Activated CD4-positive, alpha-beta T cell treated with anti-CD3 and anti-CD28 coated beads for 48 hours (primary cell): ENCODE measurements at regions not wholly inside any gene's neighbourhood (a gene's known extent, or its start where the extent isn't known, plus 50 kb on each side); places are given as distances from the start of the nearest gene placed in this dataset.
"Not testable (repeated sequence)": the region's sequence is repeated elsewhere in the genome, so short reads cannot be mapped to it uniquely, and the experiment has no call there.

Experiments used
- DNase-seq: peaks from one replicate; pipeline ENCODE4 v3.0.0-alpha.2; 2020

- no peak for DNase-seq
Observed at GRCh38 chr5:57394421-57395210, 88.0 kb downstream of the ACTBL2 start.

- no peak for DNase-seq
Observed at GRCh38 chr5:57386958-57387357, 95.7 kb downstream of the ACTBL2 start.

- DNase-seq: peak; percentile 72
Observed at GRCh38 chr5:57383093-57383861, 99.3 kb downstream of the ACTBL2 start.

DNA sequence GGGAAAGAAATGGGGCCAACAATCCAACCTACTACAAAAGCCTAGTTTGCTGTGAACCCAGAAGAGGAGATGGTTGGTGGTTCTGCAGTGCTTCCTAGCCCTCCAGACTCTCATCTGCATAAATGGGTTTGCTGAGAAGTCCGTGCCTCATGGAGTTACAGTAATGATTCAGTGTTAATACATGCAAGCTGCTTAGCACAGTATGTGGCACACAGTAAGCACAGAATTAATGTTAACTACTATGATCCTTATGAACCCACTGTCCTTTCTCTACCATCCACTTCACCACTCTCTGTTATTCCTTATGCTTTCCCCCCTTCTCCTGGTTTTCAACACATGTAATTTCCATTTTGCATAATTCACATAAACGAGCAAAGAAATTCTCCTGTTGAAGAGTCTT is 100.0 kb downstream of the ACTBL2 start:
- no peak for DNase-seq

DNA sequence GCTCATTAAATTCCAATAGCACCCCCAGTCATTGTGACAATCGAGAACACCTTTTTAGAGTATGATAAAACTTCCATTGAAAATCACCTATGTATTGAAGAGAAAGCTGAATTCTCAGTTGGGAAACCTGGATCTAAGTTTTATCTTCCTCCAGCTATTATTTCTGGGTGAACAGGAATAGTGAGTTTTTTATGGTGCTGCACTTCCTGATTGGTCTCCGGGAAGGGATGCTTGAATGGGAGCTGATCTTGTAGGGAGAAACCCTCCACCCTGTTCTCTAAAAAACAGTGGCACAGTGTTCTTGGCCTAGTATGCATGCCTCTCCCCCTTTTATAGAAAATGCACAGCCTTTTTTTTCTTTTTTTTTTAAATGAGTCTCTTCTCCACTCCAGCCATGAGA is 112.2 kb downstream of the ACTBL2 start:
- no peak for DNase-seq

DNA sequence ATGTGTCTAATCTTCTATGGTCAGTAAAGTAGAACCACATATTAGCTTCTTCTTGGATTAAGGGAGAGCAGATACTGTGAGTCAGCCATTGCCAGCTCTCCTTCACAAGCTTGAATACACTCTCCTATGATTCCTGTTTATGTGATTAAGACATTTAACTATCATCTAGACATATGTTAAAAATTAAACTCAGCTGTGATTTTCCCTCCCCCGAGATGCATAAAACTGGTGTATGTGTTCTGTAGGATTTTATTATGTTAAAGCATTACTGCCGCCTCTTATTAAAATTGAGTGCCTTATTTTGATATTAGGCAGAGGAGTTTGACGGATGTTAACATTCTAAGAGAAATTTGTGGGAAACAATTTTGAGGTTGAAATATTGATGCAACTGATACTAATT is 114.6 kb downstream of the ACTBL2 start:
- no peak for DNase-seq

DNA sequence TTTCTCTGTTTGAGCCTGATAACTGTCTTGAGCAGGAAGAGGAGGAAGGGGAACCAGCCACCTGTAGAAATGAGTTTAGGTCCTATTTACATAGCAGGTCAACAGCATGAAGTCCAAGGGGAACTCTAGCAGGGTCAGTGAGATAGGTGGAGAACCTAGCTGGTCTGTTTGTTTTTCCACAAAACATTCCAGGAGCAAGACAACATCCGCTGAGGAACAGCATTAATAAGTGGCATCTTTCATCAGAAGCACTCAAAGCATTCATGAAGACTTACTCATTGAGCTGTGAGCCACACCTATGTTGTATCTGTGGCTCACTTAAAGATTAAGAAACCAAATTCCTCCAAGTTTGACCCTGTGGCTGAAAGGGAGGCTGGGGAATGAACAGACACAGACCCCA is 115.9 kb downstream of the ACTBL2 start:
- DNase-seq: no peak

DNA sequence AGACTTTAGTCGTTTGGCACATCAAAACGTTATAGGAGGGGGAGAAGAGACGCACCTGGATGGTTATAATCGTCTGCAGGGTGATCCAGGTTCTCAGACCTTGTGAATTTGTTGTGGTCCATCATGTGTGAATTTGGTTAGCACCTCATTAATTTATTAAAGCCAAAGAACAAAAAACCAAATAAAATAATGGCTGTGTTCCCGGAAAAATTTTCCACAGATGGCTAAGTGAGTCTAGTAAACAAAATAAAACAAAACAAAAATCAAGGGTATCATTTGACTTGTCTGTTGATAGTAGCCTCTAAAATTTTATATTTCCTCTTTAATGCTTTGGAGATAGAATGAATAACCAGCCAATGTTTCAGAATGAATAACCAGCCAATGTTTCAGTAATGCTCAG is 119.7 kb downstream of the ACTBL2 start:
- no peak for DNase-seq

GRCh38 chr5:57360871-57361270 is 121.7 kb downstream of the ACTBL2 start:
- DNase-seq: no peak

GRCh38 chr5:57358796-57359592 is 123.6 kb downstream of the ACTBL2 start:
- DNase-seq: no peak

GRCh38 chr5:57356850-57357249 is 125.8 kb downstream of the ACTBL2 start:
- DNase-seq: not testable (repeated sequence)

DNA sequence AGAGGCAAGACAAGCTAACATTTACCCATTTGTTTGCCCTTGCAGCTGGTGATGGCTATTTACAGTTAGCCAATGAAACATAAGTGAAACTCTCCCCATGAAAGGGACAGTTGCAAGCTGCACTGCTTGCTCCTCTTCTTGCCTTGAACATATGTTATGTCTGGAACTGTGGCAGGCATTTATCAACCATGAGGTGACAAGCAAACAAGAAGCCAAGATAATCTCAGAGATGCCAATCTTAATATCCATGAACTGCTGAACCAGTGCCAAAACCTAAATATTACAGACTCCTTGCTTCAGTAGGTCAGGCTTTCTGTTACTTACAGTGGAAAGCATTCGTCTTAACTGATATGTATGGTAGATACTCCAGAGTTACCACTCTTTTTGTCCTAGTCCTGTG is 133.4 kb downstream of the ACTBL2 start:
- no peak for DNase-seq

GRCh38 chr5:57348376-57349140 is 134.1 kb downstream of the ACTBL2 start:
- DNase-seq: no peak

DNA sequence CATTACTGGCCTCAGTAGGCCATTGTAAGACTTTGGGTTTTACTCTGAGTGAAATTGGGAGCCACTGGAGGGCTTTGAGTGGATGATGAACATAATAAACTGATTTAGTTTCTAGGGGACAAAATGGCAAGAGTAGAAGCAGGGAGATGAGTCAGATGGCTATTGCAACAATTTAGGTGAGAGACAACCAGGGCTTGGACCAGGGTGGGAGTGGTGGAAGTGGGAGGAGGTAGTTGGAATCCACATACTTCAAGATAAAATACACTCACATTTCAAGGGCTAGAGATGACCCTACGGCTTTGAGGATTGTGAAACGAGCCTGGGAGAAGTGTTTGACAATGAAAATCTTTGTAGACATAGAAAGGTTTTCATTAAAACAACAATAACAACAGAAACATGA is 136.3 kb downstream of the ACTBL2 start:
- no peak for DNase-seq

DNA sequence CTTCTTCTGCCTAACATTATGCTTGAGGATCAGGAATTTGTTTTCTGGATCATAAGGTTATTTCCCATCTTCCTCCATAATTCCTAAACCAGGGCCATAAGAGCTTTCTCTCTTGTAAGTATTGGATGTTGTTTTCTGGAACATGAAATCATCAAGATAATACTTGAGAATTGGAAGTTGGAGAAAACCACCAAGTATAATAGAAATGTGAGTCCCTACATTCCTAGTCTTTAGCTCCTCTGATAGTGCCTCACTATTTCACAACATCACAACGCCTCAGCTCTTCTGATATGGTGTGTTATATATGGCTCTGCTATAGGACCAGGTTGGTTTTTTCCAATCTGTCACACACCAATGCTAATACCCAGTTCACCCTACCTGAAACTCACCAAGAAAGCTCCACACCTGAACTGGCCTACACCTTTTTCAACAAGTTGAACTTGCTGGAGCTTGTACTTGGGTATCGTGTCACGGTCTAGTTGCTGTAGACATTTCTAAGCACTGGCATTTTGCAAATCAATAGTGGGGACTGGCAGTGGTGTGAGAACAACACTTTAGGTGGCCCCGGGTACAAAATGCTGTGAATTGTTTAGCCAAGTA is 141.1 kb downstream of the ACTBL2 start:
- no peak for DNase-seq

- DNase-seq: no peak
Observed at GRCh38 chr5:57340681-57341080, 141.9 kb downstream of the ACTBL2 start.

- no peak for DNase-seq
Observed at GRCh38 chr5:57339521-57339920, 143.1 kb downstream of the ACTBL2 start.

- DNase-seq: no peak
Observed at GRCh38 chr5:57338868-57339340, 143.7 kb downstream of the ACTBL2 start.

DNA sequence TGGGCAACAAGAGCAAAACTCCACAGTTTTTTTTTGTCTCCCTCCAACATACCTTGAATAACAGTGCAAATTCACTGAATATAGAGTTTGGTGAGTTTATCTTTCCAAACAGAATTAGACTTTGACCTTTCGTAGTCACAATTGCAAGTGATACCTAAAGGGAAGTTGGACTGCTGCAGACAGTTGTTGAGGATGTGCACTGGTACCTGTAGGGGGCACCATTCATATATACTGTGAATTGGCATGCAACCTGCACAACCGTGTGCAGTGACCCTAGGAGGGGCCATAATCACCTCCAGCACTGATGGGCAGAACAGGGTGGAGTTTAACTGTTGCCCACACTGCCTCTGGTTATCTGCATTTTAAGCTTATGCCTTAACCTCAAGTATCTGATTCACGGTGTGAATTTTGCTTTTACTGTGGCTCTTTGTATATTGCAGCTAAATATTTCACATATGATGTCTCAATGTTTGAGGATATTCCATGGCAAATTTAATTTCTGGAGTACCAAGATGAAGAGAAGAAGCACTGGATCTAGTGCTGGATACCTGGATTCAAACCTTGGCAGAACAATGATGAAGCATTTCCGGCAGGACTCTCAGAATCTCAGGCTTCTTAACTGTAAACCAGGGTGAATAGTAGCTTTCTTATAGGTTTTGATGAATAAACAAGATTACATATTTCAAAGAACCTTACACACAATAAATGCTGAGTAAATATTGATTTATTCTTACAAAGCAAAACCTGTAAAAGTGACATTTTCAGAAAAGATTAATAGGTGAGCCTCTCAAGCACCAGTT is 144.3 kb downstream of the ACTBL2 start:
- DNase-seq: peak; percentile 15

DNA sequence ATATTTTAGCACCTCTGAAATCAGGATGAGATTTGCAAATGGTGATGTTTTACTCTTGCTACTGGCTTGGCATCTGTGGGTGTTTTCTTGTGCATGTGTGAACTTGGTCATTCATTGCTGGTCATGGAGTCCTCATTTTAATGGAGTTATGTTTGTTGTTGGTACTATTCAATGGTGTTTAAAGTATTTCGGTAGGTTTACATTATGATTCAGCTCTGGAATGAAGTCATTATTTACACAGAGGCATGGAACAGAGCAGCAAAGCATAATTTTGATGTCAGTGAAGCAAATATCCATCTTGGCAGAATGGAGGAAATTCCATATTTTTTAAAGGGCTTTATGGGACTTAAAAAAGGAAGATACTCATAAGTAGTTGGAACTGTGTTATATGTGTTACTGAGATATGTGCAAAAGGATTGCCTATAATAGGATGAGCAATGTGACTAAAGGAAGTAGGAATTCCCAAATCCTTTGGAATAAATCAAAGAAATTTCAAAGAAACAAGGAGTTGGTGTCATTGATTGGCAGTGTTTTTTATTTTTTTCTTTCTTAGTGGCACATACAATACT is 147.4 kb downstream of the ACTBL2 start:
- DNase-seq: no peak

DNA sequence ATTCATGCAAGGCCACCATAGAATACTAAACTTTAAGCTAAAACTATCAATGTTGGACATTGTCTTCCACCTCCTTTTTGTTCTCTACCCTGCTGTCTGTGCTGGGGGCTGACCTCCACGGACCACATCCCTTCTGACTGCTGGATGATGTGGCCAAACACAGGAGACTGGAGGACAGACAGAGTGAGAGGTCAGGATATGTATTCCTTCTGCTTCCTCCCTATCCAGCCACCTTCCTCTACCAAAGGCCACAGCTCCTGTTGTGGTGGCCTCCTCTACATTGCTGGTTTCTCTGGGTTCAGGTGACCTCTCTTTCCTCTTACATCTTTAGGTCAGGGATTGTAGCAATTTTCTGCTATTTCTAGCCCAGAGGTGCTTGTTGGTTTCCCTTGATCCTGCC is 148.1 kb downstream of the ACTBL2 start:
- no peak for DNase-seq
